Activated CD4-positive, alpha-beta T cell treated with anti-CD3 and anti-CD28 coated beads for 48 hours (primary cell): ENCODE measurements at regions not wholly inside any gene's neighbourhood (a gene's known extent, or its start where the extent isn't known, plus 50 kb on each side); places are given as distances from the start of the nearest gene placed in this dataset.
A peak's percentile ranks its signal among the peaks of the same experiment; 100 is the strongest.

ENCODE experiments used
- DNase-seq: peaks from one replicate; pipeline ENCODE4 v3.0.0-alpha.2; 2020

GRCh38 chrX:40156470-40157227, 58.9 kb upstream of the BCOR start:
- no peak for DNase-seq

GRCh38 chrX:40155589-40156469, 58.1 kb upstream of the BCOR start:
- no peak for DNase-seq

- DNase-seq, result no peak
Measured at GRCh38 chrX:40154853-40155588, 57.3 kb upstream of the BCOR start.

GRCh38 chrX:40154250-40154852, 56.6 kb upstream of the BCOR start:
- DNase-seq, result no peak

GRCh38 chrX:40153345-40154249, 55.8 kb upstream of the BCOR start:
- peak; percentile 80 for DNase-seq

- no peak for DNase-seq
Measured at GRCh38 chrX:40152741-40153344, 55.1 kb upstream of the BCOR start.

- peak; percentile 42 for DNase-seq
Measured at GRCh38 chrX:40152173-40152711, 54.5 kb upstream of the BCOR start.

- no peak for DNase-seq
Measured at GRCh38 chrX:40151211-40152172, 53.7 kb upstream of the BCOR start.

GRCh38 chrX:40150503-40150902, 52.7 kb upstream of the BCOR start:
- no peak for DNase-seq

GRCh38 chrX:40149286-40150175, 51.8 kb upstream of the BCOR start:
- DNase-seq, result no peak

GRCh38 chrX:40148385-40149285, 50.9 kb upstream of the BCOR start:
- no peak for DNase-seq

- no peak for DNase-seq
Measured at GRCh38 chrX:40147971-40148370, 50.2 kb upstream of the BCOR start.
